Osteoblast (primary cell): ENCODE measurements at regions not wholly inside any gene's neighbourhood (a gene's known extent, or its start where the extent isn't known, plus 50 kb on each side); places are given as distances from the start of the nearest gene placed in this dataset.

Experiments
- DNase-seq: peaks from one replicate; pipeline ENCODE4 v3.0.0; 2011; ENCODE audit warnings: low spot score, mixed read lengths; ENCODE audit not compliant: insufficient read length; ENCODE audit errors: missing footprints
- H2AFZ ChIP-seq: 2 replicates; pipeline ENCODE4 v1.6.0; 2011; ENCODE audit warnings: mild to moderate bottlenecking, low read length
- H3K27ac ChIP-seq: 2 replicates; pipeline ENCODE4 v1.5.1; 2011; ENCODE audit warnings: mild to moderate bottlenecking, low read depth, low read length, moderate library complexity
- H3K27me3 ChIP-seq: 2 replicates; pipeline ENCODE4 v1.6.0; 2012; ENCODE audit warnings: mild to moderate bottlenecking, control low read depth, inconsistent platforms, low read length, moderate library complexity; ENCODE audit not compliant: insufficient read depth
- H3K36me3 ChIP-seq: 2 replicates; pipeline ENCODE4 v1.5.1; 2011; ENCODE audit warnings: mild to moderate bottlenecking, low read length, control low read depth, moderate library complexity; ENCODE audit not compliant: insufficient read depth
- H3K4me1 ChIP-seq: 2 replicates; pipeline ENCODE4 v1.5.1; 2011; ENCODE audit warnings: mild to moderate bottlenecking, low read length, control low read depth, moderate library complexity; ENCODE audit not compliant: insufficient read depth
- H3K4me2 ChIP-seq: 2 replicates; pipeline ENCODE4 v1.6.0; 2011; ENCODE audit warnings: mild to moderate bottlenecking, low read length; ENCODE audit not compliant: insufficient read depth
- H3K4me3 ChIP-seq: fragments of 200-600 bp; sonication (generic); 3 replicates; pipeline ENCODE4 v1.5.1; 2012; ENCODE audit warnings: mild to moderate bottlenecking, low read length, inconsistent platforms; ENCODE audit not compliant: insufficient read depth
- H3K79me2 ChIP-seq: 2 replicates; pipeline ENCODE4 v1.6.0; 2012; ENCODE audit warnings: mild to moderate bottlenecking, low read length, control low read depth, inconsistent platforms; ENCODE audit not compliant: insufficient read depth
- H3K9me3 ChIP-seq: 2 replicates; pipeline ENCODE4 v1.5.1; 2011; ENCODE audit warnings: low read depth, low read length, control low read depth
- H4K20me1 ChIP-seq: 2 replicates; pipeline ENCODE4 v1.6.0; 2012; ENCODE audit warnings: mild to moderate bottlenecking, low read length, control low read depth; ENCODE audit not compliant: insufficient read depth
- TF ChIP-seq, protein P1 (sequence below): IDR thresholded peaks from 2 replicates; pipeline ENCODE4 v1.5.1; 2011; ENCODE audit warnings: mild to moderate bottlenecking, low read depth, low read length, moderate library complexity; ENCODE audit errors: extremely low read depth

GRCh38 chr5:8695902-8696845, 827.2 kb downstream of the MTRR start:
- Histone ChIP-seq H3K4me1 (no peaks in the 10 kb centered on the region), H3K27ac (no peak overlapping the region), H2AFZ (no peak overlapping the region), H3K9me3 (no peaks in the 10 kb centered on the region), H3K27me3 (no peaks in the 10 kb centered on the region), H3K36me3 (no peaks in the 10 kb centered on the region), H3K4me2 (no peak overlapping the region), H3K79me2 (no peaks in the 10 kb centered on the region), H3K4me3 (no peak overlapping the region), H4K20me1 (no peaks in the 10 kb centered on the region)
- TF ChIP-seq, protein P1, sequence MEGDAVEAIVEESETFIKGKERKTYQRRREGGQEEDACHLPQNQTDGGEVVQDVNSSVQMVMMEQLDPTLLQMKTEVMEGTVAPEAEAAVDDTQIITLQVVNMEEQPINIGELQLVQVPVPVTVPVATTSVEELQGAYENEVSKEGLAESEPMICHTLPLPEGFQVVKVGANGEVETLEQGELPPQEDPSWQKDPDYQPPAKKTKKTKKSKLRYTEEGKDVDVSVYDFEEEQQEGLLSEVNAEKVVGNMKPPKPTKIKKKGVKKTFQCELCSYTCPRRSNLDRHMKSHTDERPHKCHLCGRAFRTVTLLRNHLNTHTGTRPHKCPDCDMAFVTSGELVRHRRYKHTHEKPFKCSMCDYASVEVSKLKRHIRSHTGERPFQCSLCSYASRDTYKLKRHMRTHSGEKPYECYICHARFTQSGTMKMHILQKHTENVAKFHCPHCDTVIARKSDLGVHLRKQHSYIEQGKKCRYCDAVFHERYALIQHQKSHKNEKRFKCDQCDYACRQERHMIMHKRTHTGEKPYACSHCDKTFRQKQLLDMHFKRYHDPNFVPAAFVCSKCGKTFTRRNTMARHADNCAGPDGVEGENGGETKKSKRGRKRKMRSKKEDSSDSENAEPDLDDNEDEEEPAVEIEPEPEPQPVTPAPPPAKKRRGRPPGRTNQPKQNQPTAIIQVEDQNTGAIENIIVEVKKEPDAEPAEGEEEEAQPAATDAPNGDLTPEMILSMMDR, result no peak
- DNase-seq, result no peak

GRCh38 chr5:8700222-8700621, 831.3 kb downstream of the MTRR start:
- Histone ChIP-seq H3K79me2 (no peaks in the 10 kb centered on the region), H4K20me1 (no peaks in the 10 kb centered on the region), H3K9me3 (no peaks in the 10 kb centered on the region), H3K4me2 (no peak overlapping the region), H3K27ac (no peak overlapping the region), H3K27me3 (no peaks in the 10 kb centered on the region), H3K4me3 (no peak overlapping the region), H3K4me1 (no peaks in the 10 kb centered on the region), H2AFZ (no peak overlapping the region), H3K36me3 (no peaks in the 10 kb centered on the region)
- no peak for DNase-seq
- TF ChIP-seq, protein P1, result no peak

DNA sequence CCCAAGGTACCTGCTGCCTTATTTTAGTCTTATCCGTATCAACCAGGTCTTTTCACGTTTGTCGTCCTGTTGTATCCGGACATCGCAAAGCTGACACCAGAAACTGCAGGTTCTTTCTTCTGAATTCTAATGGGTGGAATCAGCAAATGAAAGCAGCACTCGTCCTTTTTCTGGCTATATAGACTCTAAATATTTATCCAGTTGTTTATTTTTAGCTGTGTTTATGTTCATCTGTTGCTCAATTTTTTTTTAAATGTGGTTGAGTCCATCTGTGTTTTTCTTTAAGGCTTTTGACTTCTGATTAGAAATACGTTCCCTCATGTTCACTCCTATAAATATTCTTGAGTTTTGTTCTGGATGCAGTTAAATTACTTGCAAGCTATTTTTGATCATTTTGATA, 831.7 kb downstream of the MTRR start:
- H3K4me3 ChIP-seq, result no peak overlapping the region
- DNase-seq, result no peak
- H3K4me2 ChIP-seq, result no peak overlapping the region
- no peak overlapping the region for H2AFZ ChIP-seq
- no peaks in the 10 kb centered on the region for H3K79me2 ChIP-seq
- no peak overlapping the region for H3K27ac ChIP-seq
- H3K36me3 ChIP-seq, result no peaks in the 10 kb centered on the region
- H3K9me3 ChIP-seq, result no peaks in the 10 kb centered on the region
- TF ChIP-seq, protein P1, result no peak
- H3K27me3 ChIP-seq, result no peaks in the 10 kb centered on the region
- no peaks in the 10 kb centered on the region for H3K4me1 ChIP-seq
- no peaks in the 10 kb centered on the region for H4K20me1 ChIP-seq

DNA sequence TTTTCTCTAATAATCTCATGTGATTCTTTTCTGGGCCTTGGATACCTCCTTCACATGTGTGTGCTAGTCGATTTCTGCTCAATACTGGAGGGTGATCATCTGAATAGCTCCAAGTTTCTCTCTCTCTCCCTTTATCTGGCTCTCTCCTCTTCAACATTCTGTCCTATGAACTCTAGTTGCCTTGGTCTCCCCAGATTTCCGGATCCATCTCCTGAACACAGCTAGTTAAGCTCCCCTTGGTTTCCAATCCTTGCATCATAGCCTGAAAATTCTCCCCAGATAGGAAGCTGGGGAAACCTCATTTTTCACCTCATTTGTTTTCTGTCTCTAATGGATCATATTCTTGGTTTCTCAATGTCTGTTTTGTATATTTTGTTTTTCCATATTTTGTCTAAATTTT, 832.3 kb downstream of the MTRR start:
- Histone ChIP-seq H3K27me3 (no peaks in the 10 kb centered on the region), H3K4me3 (no peak overlapping the region), H4K20me1 (no peaks in the 10 kb centered on the region), H3K4me1 (no peaks in the 10 kb centered on the region), H3K4me2 (no peak overlapping the region), H3K79me2 (no peaks in the 10 kb centered on the region), H3K36me3 (no peaks in the 10 kb centered on the region), H3K9me3 (no peaks in the 10 kb centered on the region), H2AFZ (no peak overlapping the region), H3K27ac (no peak overlapping the region)
- no peak for DNase-seq
- TF ChIP-seq, protein P1, result no peak
